MM.1S (cell line): ENCODE measurements at regions not wholly inside any gene's neighbourhood (a gene's known extent, or its start where the extent isn't known, plus 50 kb on each side); places are given as distances from the start of the nearest gene placed in this dataset.

ENCODE experiments used
- CTCF ChIP-seq: fragments of 300-600 bp; sonication (generic); IDR thresholded peaks from 2 replicates; pipeline ENCODE4 v1.5.1; 2016; ENCODE audit warnings: antibody characterized with exemption, low read length, mixed read lengths
- EZH2 ChIP-seq: fragments of 300-600 bp; sonication (generic); optimal IDR thresholded peaks from 2 replicates; pipeline ENCODE3; 2017; ENCODE audit warnings: low read depth, mild to moderate bottlenecking, antibody characterized with exemption, low read length, mixed read lengths
- EZH2phosphoT487 ChIP-seq: fragments of 300-600 bp; sonication (generic); IDR thresholded peaks from 2 replicates; pipeline ENCODE4 v1.6.1; 2018; ENCODE audit warnings: antibody characterized with exemption, low read length

GRCh38 chr5:164214698-164215097 is 709.3 kb downstream of the MAT2B start:
- no peak for TF ChIP-seq EZH2
- TF ChIP-seq CTCF = no peak
- no peak for TF ChIP-seq EZH2phosphoT487
